SU-DHL-6 (cell line): ENCODE measurements at regions not wholly inside any gene's neighbourhood (a gene's known extent, or its start where the extent isn't known, plus 50 kb on each side); places are given as distances from the start of the nearest gene placed in this dataset.

Source experiments
- H2AFZ ChIP-seq: fragments of 200-600 bp; sonication (generic); 2 replicates; pipeline ENCODE4 v1.6.1; 2014; ENCODE audit warnings: low read depth, mild to moderate bottlenecking, moderate library complexity, mixed read lengths, antibody characterized with exemption, low read length; ENCODE audit not compliant: severe bottlenecking
- H3F3A ChIP-seq: fragments of 200-600 bp; shearing (Covaris generic); 2 replicates; pipeline ENCODE4 v1.6.0; 2016; ENCODE audit warnings: antibody characterized with exemption, mild to moderate bottlenecking; ENCODE audit not compliant: insufficient read depth
- H3K27ac ChIP-seq: fragments of 200-600 bp; sonication (generic); 2 replicates; pipeline ENCODE4 v1.5.1; 2016; ENCODE audit warnings: low read depth, mild to moderate bottlenecking, low read length, moderate library complexity, mixed read lengths
- H3K27me3 ChIP-seq: fragments of 200-600 bp; sonication (generic), shearing (Covaris generic); 2 replicates; pipeline ENCODE4 v1.6.0; 2014; ENCODE audit warnings: mild to moderate bottlenecking, low read length
- H3K36me3 ChIP-seq: fragments of 200-600 bp; sonication (generic); 2 replicates; pipeline ENCODE4 v1.6.1; 2014; ENCODE audit warnings: mild to moderate bottlenecking, low read length, mixed read lengths
- H3K4me2 ChIP-seq: fragments of 300-600, 200-600 bp; shearing (Covaris generic), sonication (generic); 2 replicates; pipeline ENCODE4 v1.6.0; 2014; ENCODE audit warnings: low read length, low read depth, mild to moderate bottlenecking; ENCODE audit not compliant: poor library complexity, severe bottlenecking
- H3K4me3 ChIP-seq: fragments of 200-600 bp; sonication (generic); 2 replicates; pipeline ENCODE4 v1.5.1; 2014; ENCODE audit warnings: antibody characterized with exemption, low read length, mild to moderate bottlenecking, mixed read lengths; ENCODE audit not compliant: insufficient read depth, poor library complexity, severe bottlenecking
- H3K79me2 ChIP-seq: fragments of 200-600 bp; sonication (generic); 2 replicates; pipeline ENCODE4 v1.6.1; 2014; ENCODE audit warnings: mild to moderate bottlenecking, low read length, moderate library complexity; ENCODE audit not compliant: insufficient read depth
- H3K9ac ChIP-seq: fragments of 200-600 bp; sonication (generic); 2 replicates; pipeline ENCODE4 v1.7.0; 2014; ENCODE audit warnings: mild to moderate bottlenecking, low read length
- H3K9me2 ChIP-seq: fragments of 200-600 bp; sonication (generic); replicated peaks from 2 replicates; pipeline ENCODE4 v1.6.1; 2014; ENCODE audit warnings: low read length; ENCODE audit not compliant: insufficient read depth
- H3K9me3 ChIP-seq: fragments of 200-600 bp; sonication (generic); 2 replicates; pipeline ENCODE4 v1.6.1; 2014; ENCODE audit warnings: low read length, mixed read lengths; ENCODE audit not compliant: insufficient read depth
- H4K20me1 ChIP-seq: fragments of 200-600 bp; sonication (generic); 2 replicates; pipeline ENCODE4 v1.6.1; 2014; ENCODE audit warnings: low read depth, mild to moderate bottlenecking, antibody characterized with exemption, low read length, moderate library complexity, mixed read lengths
- CTCF ChIP-seq: fragments of 200-600 bp; sonication (generic); IDR thresholded peaks from one replicate; pipeline ENCODE4 v1.5.1; 2017; ENCODE audit warnings: antibody characterized with exemption, mild to moderate bottlenecking, low read length, moderate library complexity; ENCODE audit not compliant: insufficient read depth, poor library complexity, severe bottlenecking
- EZH2phosphoT487 ChIP-seq: fragments of 200-600 bp; sonication (generic), shearing (Covaris generic); conservative IDR thresholded peaks from 2 replicates; pipeline ENCODE4 v1.6.1; 2018; ENCODE audit warnings: mild to moderate bottlenecking, antibody characterized with exemption, low read length, moderate library complexity, mixed read lengths

- no peaks in the 10 kb centered on the region for H3K9me3 ChIP-seq
- no peak for TF ChIP-seq EZH2phosphoT487
- TF ChIP-seq CTCF, result no peak
- H3K27me3 ChIP-seq, result no peaks in the 10 kb centered on the region
- no peaks in the 10 kb centered on the region for H3K36me3 ChIP-seq
- H3K4me3 ChIP-seq, result no peak overlapping the region
- no peaks in the 10 kb centered on the region for H3K9me2 ChIP-seq
- H3K4me2 ChIP-seq, result no peak overlapping the region
- no peak overlapping the region for H3K27ac ChIP-seq
- no peaks in the 10 kb centered on the region for H4K20me1 ChIP-seq
- no peaks in the 10 kb centered on the region for H3F3A ChIP-seq
- H3K9ac ChIP-seq, result no peak overlapping the region
- H2AFZ ChIP-seq, result no peak overlapping the region
- no peaks in the 10 kb centered on the region for H3K79me2 ChIP-seq
Observed at GRCh38 chr9:31359071-31359470, 1025.4 kb upstream of the ACO1 start.

DNA sequence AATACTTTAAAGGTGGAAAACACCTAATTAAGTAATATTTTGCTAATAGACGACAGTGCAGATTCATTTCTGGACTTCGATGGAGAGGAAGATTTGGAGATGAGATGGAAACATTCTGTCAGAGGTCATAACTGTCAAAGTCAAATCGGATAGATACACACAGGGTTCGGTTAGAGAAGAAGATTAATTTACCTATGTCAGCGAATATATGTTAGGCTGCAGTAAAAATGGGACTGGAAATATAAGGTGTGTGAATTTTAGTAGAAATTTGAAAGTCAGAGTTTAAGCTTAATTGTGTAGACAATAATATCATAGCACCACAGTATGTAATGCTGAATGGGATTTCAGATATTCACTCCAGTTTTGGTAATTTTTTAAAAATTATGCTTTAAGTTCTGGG, 1020.3 kb upstream of the ACO1 start:
- no peaks in the 10 kb centered on the region for H4K20me1 ChIP-seq
- no peaks in the 10 kb centered on the region for H3K79me2 ChIP-seq
- no peak overlapping the region for H3K27ac ChIP-seq
- H2AFZ ChIP-seq, result no peak overlapping the region
- H3F3A ChIP-seq, result no peaks in the 10 kb centered on the region
- H3K36me3 ChIP-seq, result no peaks in the 10 kb centered on the region
- no peak overlapping the region for H3K4me3 ChIP-seq
- H3K9ac ChIP-seq, result no peak overlapping the region
- H3K9me3 ChIP-seq, result no peaks in the 10 kb centered on the region
- no peaks in the 10 kb centered on the region for H3K27me3 ChIP-seq
- TF ChIP-seq EZH2phosphoT487 (no peak), CTCF (no peak)
- H3K9me2 ChIP-seq, result no peaks in the 10 kb centered on the region
- H3K4me2 ChIP-seq, result no peak overlapping the region

DNA sequence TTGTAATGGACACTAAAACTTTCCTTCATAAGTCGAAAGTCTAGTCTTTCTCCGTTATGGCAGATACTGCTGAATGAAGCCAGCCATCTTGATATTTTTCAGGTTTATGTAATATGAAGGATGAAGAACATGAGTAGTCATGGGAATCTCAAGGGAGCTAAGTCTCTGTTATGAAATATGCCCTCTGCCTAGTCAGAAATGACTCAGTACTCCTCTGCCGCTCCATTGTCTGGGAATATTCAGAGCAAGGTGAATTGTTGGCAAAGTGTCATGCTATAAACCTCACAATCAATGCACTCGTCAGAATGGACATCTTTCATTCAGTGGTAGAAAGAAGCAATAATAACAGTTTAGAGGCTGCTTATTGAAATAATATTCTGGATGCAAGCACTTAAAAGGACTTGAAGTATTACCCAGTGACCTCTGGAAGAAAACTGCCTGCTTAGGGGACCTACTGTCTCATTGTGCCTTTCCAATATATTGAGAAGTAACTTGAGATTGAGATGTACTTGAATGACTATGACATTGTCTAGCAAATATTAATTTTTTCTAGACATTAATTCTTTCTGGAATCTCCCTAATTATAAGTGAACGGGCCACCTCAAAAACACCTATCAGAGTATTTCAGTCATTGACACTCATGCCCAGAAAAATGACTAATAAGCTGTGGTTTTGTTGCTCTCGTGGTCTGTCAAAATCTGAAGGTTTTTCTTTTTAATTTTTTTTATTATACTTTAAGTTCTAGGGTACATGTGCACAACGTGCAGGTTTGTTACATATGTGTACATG, 1011.5 kb upstream of the ACO1 start:
- no peak overlapping the region for H3K27ac ChIP-seq
- H3K79me2 ChIP-seq, result no peaks in the 10 kb centered on the region
- H3K36me3 ChIP-seq, result no peaks in the 10 kb centered on the region
- H3K9me2 ChIP-seq, result no peaks in the 10 kb centered on the region
- no peaks in the 10 kb centered on the region for H3F3A ChIP-seq
- TF ChIP-seq EZH2phosphoT487 (no peak), CTCF (no peak)
- H3K4me2 ChIP-seq, result no peak overlapping the region
- no peaks in the 10 kb centered on the region for H3K9me3 ChIP-seq
- no peaks in the 10 kb centered on the region for H3K27me3 ChIP-seq
- no peak overlapping the region for H3K9ac ChIP-seq
- no peak overlapping the region for H3K4me3 ChIP-seq
- H2AFZ ChIP-seq, result no peak overlapping the region
- H4K20me1 ChIP-seq, result no peaks in the 10 kb centered on the region
